Ascending aorta (tissue), 2 donors: ENCODE measurements at regions not wholly inside any gene's neighbourhood (a gene's known extent, or its start where the extent isn't known, plus 50 kb on each side); places are given as distances from the start of the nearest gene placed in this dataset.

ENCODE experiments used
- DNase-seq, 2 donors: peaks; one replicate each; pipeline ENCODE4 v3.0.0-alpha.2; 2019; ENCODE audit warnings: low spot score in 2 of 2
- H3K27ac ChIP-seq, 2 donors: fragments of 200-600 bp; sonication (generic); one replicate each; pipeline ENCODE4 v1.5.1; 2016 to 2017; ENCODE audit warnings: mild to moderate bottlenecking in 1 of 2
- H3K27me3 ChIP-seq: fragments of 200-600 bp; sonication (generic); one replicate; pipeline ENCODE4 v1.5.1; 2017
- H3K36me3 ChIP-seq, 2 donors: fragments of 200-600 bp; sonication (generic); one replicate each; pipeline ENCODE4 v1.5.1; 2016
- H3K4me1 ChIP-seq, 2 donors: fragments of 200-600 bp; sonication (generic); one replicate each; pipeline ENCODE4 v1.5.1; 2016 to 2017; ENCODE audit warnings: mild to moderate bottlenecking in 1 of 2
- H3K4me3 ChIP-seq, 2 donors: fragments of 200-600 bp; sonication (generic); one replicate each; pipeline ENCODE4 v1.5.1; 2016 to 2017; ENCODE audit warnings: mild to moderate bottlenecking in 1 of 2
- H3K9me3 ChIP-seq, 2 donors: fragments of 200-600 bp; sonication (generic); one replicate each; pipeline ENCODE4 v1.5.1; 2016
- intact Hi-C: fragments of 100-400 bp; cut with DNase I; formaldehyde crosslinking; loops from one replicate; pipeline ENCODE4 v1.15.1; 2023
- TF ChIP-seq, protein P1 (sequence below), 3 experiments: fragments of 200-600 bp in 2 of 3; fragments of 450-650 bp in 1 of 3; sonication (generic) in 2 of 3; IDR thresholded peaks; one replicate each; pipeline ENCODE4 v1.5.1; 2016 to 2019; ENCODE audit warnings: antibody characterized with exemption in 3 of 3, mild to moderate bottlenecking in 1 of 3, moderate library complexity in 1 of 3

GRCh38 chr13:67369895-67370660 is 139.9 kb upstream of the PCDH9 start:
- intact Hi-C loops, result no loop called here
- no peaks in the 10 kb centered on the region for H3K4me1 ChIP-seq
- TF ChIP-seq, protein P1, sequence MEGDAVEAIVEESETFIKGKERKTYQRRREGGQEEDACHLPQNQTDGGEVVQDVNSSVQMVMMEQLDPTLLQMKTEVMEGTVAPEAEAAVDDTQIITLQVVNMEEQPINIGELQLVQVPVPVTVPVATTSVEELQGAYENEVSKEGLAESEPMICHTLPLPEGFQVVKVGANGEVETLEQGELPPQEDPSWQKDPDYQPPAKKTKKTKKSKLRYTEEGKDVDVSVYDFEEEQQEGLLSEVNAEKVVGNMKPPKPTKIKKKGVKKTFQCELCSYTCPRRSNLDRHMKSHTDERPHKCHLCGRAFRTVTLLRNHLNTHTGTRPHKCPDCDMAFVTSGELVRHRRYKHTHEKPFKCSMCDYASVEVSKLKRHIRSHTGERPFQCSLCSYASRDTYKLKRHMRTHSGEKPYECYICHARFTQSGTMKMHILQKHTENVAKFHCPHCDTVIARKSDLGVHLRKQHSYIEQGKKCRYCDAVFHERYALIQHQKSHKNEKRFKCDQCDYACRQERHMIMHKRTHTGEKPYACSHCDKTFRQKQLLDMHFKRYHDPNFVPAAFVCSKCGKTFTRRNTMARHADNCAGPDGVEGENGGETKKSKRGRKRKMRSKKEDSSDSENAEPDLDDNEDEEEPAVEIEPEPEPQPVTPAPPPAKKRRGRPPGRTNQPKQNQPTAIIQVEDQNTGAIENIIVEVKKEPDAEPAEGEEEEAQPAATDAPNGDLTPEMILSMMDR (IDR thresholded peaks at IDR 0.05), result no peak
- H3K4me3 ChIP-seq, result no peak overlapping the region
- no peaks in the 10 kb centered on the region for H3K36me3 ChIP-seq
- no peak for DNase-seq
- no peaks in the 10 kb centered on the region for H3K27me3 ChIP-seq
- H3K9me3 ChIP-seq, result no peaks in the 10 kb centered on the region
- H3K27ac ChIP-seq, result no peak overlapping the region

DNA sequence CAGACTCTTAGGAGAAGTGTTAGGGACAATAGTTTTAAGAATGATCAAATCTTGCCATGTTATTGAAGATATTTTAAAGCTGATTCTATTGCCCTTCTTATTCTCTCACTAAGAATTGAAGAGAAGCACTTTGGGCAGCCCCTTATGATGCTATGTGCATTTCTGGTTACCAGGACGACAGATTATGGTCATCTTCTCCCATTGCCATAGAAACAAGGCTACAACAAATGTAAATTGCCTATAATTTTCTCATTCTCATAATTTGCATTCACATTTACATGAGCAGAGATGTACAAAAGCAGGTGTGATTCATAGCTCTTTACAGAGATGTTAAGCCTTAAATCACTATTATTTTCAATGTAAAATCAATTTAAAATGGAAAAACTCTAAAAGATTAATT is 137.3 kb upstream of the PCDH9 start:
- H3K4me1 ChIP-seq, result no peaks in the 10 kb centered on the region
- no peaks in the 10 kb centered on the region for H3K9me3 ChIP-seq
- H3K27ac ChIP-seq, result no peak overlapping the region
- no peaks in the 10 kb centered on the region for H3K27me3 ChIP-seq
- no peaks in the 10 kb centered on the region for H3K36me3 ChIP-seq
- no peak overlapping the region for H3K4me3 ChIP-seq
- no peak for DNase-seq
- intact Hi-C loops, result no loop called here
- TF ChIP-seq, protein P1 (IDR thresholded peaks at IDR 0.05), result no peak

GRCh38 chr13:67366533-67366932 is 136.4 kb upstream of the PCDH9 start:
- intact Hi-C loops, result no loop called here
- no peaks in the 10 kb centered on the region for H3K36me3 ChIP-seq
- H3K4me1 ChIP-seq, result no peaks in the 10 kb centered on the region
- H3K27ac ChIP-seq, result no peak overlapping the region
- no peaks in the 10 kb centered on the region for H3K9me3 ChIP-seq
- DNase-seq, result no peak
- no peak overlapping the region for H3K4me3 ChIP-seq
- H3K27me3 ChIP-seq, result no peaks in the 10 kb centered on the region
- TF ChIP-seq, protein P1 (IDR thresholded peaks at IDR 0.05), result no peak

DNA sequence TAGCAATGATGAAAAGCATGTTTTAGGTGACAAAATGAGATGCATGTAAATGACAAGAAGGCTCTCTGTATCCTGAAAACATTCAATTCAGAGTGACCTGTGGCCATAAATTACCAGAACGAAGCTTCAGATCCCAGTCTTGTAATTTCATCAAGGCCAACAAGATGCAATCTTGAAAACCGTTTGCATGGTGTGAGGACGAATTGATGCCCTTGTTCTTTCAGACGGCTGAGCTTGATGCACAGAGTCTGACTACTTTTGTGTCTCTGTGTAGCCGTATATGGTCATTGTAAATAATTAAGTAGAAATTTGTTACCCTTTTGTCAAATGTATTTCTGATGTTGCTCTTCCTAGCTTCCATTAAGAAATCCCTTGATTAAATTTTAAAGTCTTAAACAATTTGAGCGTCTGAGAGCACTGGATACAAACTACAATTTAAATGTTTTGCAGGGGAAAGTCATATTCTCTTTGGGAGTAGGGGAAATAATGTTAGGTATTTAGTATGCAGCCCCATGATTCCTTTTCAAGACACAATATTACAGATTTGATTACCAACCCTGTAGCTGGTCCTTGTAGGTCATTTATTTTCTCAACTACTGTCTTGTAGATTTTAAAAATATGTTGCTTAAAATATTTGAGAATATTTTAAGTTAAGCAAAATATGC is 125.8 kb upstream of the PCDH9 start:
- no peak for DNase-seq
- TF ChIP-seq, protein P1 (IDR thresholded peaks at IDR 0.05), result no peak
- intact Hi-C loops, result no loop called here
- Histone ChIP-seq H3K4me3 (no peak overlapping the region), H3K9me3 (no peaks in the 10 kb centered on the region), H3K27ac (no peak overlapping the region), H3K36me3 (no peaks in the 10 kb centered on the region), H3K27me3 (no peaks in the 10 kb centered on the region), H3K4me1 (no peaks in the 10 kb centered on the region)

DNA sequence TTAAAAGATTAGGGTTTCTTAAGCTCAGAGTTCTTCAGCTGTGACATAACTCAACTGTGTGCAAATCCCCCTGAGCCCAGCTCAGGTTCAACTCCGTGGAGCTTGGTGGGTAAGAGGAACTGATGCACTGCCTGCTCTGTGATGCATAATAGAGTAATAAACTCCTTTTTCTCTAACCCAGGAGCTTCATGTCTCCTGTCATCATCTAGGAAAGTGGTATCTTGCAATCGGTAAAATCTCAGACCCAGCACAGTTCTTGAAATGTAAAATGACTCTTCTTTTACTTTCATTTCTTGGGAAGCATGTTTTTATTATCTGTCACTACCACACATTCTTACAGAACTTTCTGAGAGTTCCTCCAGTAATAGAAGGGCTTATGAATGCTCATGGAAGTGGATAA is 123.8 kb upstream of the PCDH9 start:
- intact Hi-C loops, result no loop called here
- Histone ChIP-seq H3K9me3 (no peaks in the 10 kb centered on the region), H3K36me3 (no peaks in the 10 kb centered on the region), H3K4me3 (no peak overlapping the region), H3K4me1 (no peaks in the 10 kb centered on the region), H3K27me3 (no peaks in the 10 kb centered on the region), H3K27ac (no peak overlapping the region)
- DNase-seq, result no peak
- TF ChIP-seq, protein P1 (IDR thresholded peaks at IDR 0.05), result no peak
